ENCODE measurements at regions not wholly inside any gene's neighbourhood (a gene's known extent, or its start where the extent isn't known, plus 50 kb on each side); places are given as distances from the start of the nearest gene placed in this dataset.

DNA sequence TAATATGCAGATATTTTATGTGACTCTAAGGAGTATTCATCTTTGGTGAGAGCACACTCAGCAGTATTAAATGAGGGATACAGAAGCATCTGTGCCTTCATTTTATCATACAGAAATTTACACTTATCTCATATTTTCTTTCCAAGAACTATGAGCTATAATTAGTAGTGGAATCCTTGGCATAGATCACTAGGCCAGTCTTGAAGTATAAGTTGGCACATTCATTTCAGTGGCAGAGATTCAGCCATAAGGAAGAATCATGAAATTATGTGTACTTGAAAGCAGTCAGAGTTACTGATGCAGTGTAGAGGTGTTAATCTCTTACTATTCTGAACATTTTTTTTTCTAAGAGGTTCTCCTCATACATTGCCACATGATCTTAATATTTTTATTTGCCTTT lies 393.6 kb upstream of the GOLIM4 start:
- POLR2A ChIA-PET, result no interaction called here
- CTCF ChIA-PET, result no interaction called here
- intact Hi-C loops (cut with micrococcal nuclease), result loop anchor here (5.0 kb wide), 1 partner anchor 47 kb away; no protein-coding TSS in a partner anchor
- ATAC-seq, result no peak
- no peak for TF ChIP-seq CTCF (IDR thresholded peaks at IDR 0.05)
- Mint-ChIP-seq H3K27ac (no peak overlapping the region), H3K27me3 (no peaks in the 10 kb centered on the region), H3K36me3 (ENCODE audit: low read depth) (no peaks in the 10 kb centered on the region), H3K4me1 (ENCODE audit: low read depth) (no peaks in the 10 kb centered on the region), H3K9me3 (no peaks in the 10 kb centered on the region), H3K4me3 (no peak overlapping the region)
- DNase-seq, result no peak

DNA sequence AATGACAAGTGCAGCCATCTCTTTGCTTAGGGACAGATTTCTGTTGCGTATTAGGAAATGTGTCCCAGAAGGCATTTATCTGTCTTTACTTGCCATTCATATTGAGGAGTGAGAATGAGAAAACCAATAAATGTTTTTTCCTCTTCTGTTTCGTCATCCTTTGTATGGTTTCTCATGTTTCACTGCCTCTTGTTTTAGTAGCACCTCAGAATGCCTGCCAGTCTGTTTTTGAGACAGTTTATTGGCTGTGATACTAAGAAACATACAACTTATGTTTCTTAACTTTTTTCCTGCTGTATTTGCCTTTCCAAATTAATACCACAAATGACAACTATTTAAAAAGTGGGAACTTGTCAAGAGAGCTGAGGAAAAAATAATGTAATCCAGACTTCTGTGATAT lies 390.2 kb upstream of the GOLIM4 start:
- Mint-ChIP-seq H3K27ac (no peak overlapping the region), H3K4me3 (no peak overlapping the region), H3K36me3 (ENCODE audit: low read depth) (no peaks in the 10 kb centered on the region), H3K4me1 (ENCODE audit: low read depth) (no peaks in the 10 kb centered on the region), H3K27me3 (no peaks in the 10 kb centered on the region), H3K9me3 (no peaks in the 10 kb centered on the region)
- TF ChIP-seq CTCF (IDR thresholded peaks at IDR 0.05), result no peak
- DNase-seq (no peak), ATAC-seq (no peak)
- CTCF ChIA-PET, result no interaction called here
- POLR2A ChIA-PET, result no interaction called here
- intact Hi-C loops (cut with micrococcal nuclease), result loop anchor here (5.0 kb wide), 1 partner anchor 44 kb away; no protein-coding TSS in a partner anchor

GRCh38 chr3:168476360-168476980 lies 380.7 kb upstream of the GOLIM4 start:
- no peak for TF ChIP-seq CTCF (IDR thresholded peaks at IDR 0.05)
- H3K36me3 Mint-ChIP-seq (ENCODE audit: low read depth), result no peaks in the 10 kb centered on the region
- H3K27me3 Mint-ChIP-seq, result no peaks in the 10 kb centered on the region
- POLR2A ChIA-PET, result no interaction called here
- CTCF ChIA-PET, result no interaction called here
- no peaks in the 10 kb centered on the region for H3K4me1 Mint-ChIP-seq (ENCODE audit: low read depth)
- DNase-seq (no peak), ATAC-seq (no peak)
- H3K9me3 Mint-ChIP-seq, result peaks cover 1% of the 10 kb centered on the region
- intact Hi-C loops (cut with micrococcal nuclease), result no loop called here
- no peak overlapping the region for H3K4me3 Mint-ChIP-seq
- H3K27ac Mint-ChIP-seq, result no peak overlapping the region

DNA sequence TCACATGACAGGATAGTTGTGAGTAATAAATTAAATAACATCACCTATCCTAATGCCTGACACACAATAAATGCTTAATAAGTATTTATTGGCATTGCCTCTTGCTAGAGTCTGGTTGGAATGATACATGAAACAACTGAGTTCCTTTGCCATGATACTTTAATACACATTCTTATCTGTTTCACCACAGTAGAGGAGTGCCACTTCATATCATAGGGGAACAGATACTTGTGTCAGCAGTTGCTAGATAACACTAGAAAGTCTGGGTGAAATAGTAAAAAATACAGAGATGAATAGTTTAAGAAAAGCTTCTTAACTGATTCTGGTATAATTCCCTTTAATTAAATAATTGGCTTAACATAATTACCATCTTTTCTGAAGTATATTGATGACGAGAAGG lies 380.0 kb upstream of the GOLIM4 start:
- no peak overlapping the region for H3K27ac Mint-ChIP-seq
- CTCF ChIA-PET, result no interaction called here
- ATAC-seq, result no peak
- H3K9me3 Mint-ChIP-seq, result peaks cover 1% of the 10 kb centered on the region
- H3K36me3 Mint-ChIP-seq (ENCODE audit: low read depth), result no peaks in the 10 kb centered on the region
- no peak overlapping the region for H3K4me3 Mint-ChIP-seq
- H3K4me1 Mint-ChIP-seq (ENCODE audit: low read depth), result no peaks in the 10 kb centered on the region
- intact Hi-C loops (cut with micrococcal nuclease), result no loop called here
- H3K27me3 Mint-ChIP-seq, result no peaks in the 10 kb centered on the region
- no peak for TF ChIP-seq CTCF (IDR thresholded peaks at IDR 0.05)
- no peak for DNase-seq
- POLR2A ChIA-PET, result no interaction called here

- ChIA-PET CTCF (no interaction called here), POLR2A (no interaction called here)
- no peaks in the 10 kb centered on the region for H3K9me3 Mint-ChIP-seq
- intact Hi-C loops (cut with micrococcal nuclease), result no loop called here
- ATAC-seq (no peak), DNase-seq (no peak)
- H3K36me3 Mint-ChIP-seq (ENCODE audit: low read depth), result no peaks in the 10 kb centered on the region
- H3K27me3 Mint-ChIP-seq, result no peaks in the 10 kb centered on the region
- no peak overlapping the region for H3K4me3 Mint-ChIP-seq
- no peaks in the 10 kb centered on the region for H3K4me1 Mint-ChIP-seq (ENCODE audit: low read depth)
- no peak for TF ChIP-seq CTCF (IDR thresholded peaks at IDR 0.05)
- H3K27ac Mint-ChIP-seq, result no peak overlapping the region
These were observed 377.7 kb upstream of the GOLIM4 start for GRCh38 chr3:168473334-168473890.

Data from activated CD8-positive, alpha-beta T cell treated with anti-CD3 and anti-CD28 coated beads for 36 hours (primary cell).